ENCODE measurements at regions not wholly inside any gene's neighbourhood (a gene's known extent, or its start where the extent isn't known, plus 50 kb on each side); places are given as distances from the start of the nearest gene placed in this dataset.

DNA sequence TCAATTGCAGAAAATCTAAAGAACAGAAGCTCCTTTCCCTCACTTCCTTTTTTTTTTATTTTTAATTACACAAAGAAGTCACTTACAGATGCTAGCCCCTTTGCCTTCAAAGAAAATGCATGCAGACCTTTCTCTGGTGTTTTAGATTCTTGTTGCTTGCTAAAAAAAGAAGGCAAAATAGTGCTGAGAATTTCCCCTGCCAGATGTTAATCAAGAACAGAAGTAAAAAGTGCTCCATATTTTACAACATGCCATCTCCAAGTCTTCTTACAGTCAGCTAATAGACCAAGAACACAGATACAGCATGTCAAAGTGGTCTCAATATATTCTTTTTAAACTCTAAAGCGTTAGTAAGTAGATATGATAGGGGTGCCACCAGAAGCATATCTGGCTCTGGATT, 142.8 kb upstream of the RGMB start:
- H3K4me3 ChIP-seq (ENCODE audit: low read depth, low read length): no peak overlapping the region
- DNase-seq (ENCODE audit: low read depth): no peak
- TF ChIP-seq, protein P1, sequence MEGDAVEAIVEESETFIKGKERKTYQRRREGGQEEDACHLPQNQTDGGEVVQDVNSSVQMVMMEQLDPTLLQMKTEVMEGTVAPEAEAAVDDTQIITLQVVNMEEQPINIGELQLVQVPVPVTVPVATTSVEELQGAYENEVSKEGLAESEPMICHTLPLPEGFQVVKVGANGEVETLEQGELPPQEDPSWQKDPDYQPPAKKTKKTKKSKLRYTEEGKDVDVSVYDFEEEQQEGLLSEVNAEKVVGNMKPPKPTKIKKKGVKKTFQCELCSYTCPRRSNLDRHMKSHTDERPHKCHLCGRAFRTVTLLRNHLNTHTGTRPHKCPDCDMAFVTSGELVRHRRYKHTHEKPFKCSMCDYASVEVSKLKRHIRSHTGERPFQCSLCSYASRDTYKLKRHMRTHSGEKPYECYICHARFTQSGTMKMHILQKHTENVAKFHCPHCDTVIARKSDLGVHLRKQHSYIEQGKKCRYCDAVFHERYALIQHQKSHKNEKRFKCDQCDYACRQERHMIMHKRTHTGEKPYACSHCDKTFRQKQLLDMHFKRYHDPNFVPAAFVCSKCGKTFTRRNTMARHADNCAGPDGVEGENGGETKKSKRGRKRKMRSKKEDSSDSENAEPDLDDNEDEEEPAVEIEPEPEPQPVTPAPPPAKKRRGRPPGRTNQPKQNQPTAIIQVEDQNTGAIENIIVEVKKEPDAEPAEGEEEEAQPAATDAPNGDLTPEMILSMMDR (conservative IDR thresholded peaks at IDR 0.05; ENCODE audit: low read depth, low read length): no peak

DNA sequence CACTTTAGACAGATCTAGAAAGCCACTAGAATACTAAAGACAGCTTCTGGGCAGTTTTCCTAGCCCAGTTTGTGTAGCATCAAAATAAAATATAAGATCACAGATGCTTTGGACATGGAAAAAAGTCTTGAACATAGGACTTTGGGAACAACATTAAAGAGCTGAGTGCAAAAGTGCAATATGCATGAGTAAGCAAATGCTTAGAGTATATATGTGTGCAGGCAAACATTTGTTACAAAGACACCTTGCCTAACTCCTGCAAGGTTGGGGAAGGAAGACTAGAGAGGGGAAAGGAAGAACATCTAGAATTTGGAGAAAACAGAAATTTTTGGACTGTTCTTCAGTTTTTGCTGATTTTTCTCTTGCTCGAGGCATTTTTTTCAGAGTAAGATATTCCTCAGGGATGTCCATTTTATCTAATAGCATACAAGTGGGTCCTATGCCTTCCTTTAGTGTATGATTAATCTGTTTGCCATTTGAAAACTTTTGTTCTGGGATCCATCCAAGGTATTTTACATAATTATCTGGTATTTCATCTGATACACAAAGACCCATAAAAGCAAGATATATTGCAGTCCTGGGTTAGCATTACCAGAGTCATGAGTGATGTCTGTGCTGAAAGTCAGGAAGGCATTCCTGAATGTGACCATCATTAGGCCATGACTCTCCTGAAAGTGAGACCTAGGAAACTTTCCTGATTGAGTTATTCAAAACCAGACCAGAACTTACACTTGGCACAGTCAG, 142.0 kb upstream of the RGMB start:
- TF ChIP-seq, protein P1 (conservative IDR thresholded peaks at IDR 0.05; ENCODE audit: low read depth, low read length): no peak
- no peak for DNase-seq (ENCODE audit: low read depth)

DNA sequence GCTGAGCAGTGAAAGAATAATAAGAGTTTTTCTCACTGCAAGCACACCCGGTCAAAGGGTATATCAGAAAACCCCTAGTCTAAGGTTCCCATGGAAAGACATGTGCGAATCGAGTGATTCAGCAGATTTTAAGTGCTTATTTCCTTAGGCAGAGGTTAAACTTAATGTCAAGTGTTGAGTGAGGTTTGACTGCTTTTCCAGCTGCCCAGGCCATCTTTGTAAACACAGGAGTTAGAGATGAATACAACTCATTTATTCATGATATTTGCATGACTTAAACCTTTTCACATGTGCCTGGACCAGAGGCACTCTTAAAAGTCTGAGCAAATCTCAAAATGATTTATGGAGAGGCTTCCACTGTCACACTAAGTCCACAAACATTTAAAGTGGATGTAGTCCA, 137.8 kb upstream of the RGMB start:
- TF ChIP-seq, protein P1 (conservative IDR thresholded peaks at IDR 0.05; ENCODE audit: low read depth, low read length): no peak
- H3K4me3 ChIP-seq (ENCODE audit: low read depth, low read length): no peak overlapping the region
- DNase-seq (ENCODE audit: low read depth): peak; percentile 33

More for the DNA sequence above, 142.0 kb upstream of the RGMB start:
- H3K4me3 ChIP-seq (ENCODE audit: low read depth, low read length): no peak overlapping the region

- no peak for DNase-seq (ENCODE audit: low read depth)
- TF ChIP-seq, protein P1 (conservative IDR thresholded peaks at IDR 0.05; ENCODE audit: low read depth, low read length): no peak
- H3K4me3 ChIP-seq (ENCODE audit: low read depth, low read length): no peak overlapping the region
Measured at GRCh38 chr5:98637116-98637515, 136.3 kb upstream of the RGMB start.

- no peak overlapping the region for H3K4me3 ChIP-seq (ENCODE audit: low read depth, low read length)
- no peak for DNase-seq (ENCODE audit: low read depth)
- TF ChIP-seq, protein P1 (conservative IDR thresholded peaks at IDR 0.05; ENCODE audit: low read depth, low read length): no peak
Measured at GRCh38 chr5:98637557-98637956, 135.9 kb upstream of the RGMB start.

DNA sequence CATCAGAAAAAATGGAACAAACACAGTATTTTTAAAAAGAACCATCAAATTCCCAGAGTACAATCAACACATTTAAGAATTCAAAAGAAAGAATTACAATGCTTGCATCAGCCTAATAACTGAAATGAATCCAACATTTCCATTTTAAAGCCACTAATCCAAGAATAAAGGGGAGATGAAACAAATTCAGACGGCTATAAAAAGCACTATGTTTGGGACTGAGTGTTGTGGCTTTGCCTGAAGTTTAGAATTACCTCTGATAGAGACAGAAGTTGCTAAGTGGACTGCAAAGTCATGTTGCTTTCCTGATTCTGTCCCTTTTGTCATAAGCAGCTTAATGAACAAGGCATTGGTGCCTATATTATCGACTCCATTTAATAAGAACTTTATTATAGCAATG, 135.4 kb upstream of the RGMB start:
- H3K4me3 ChIP-seq (ENCODE audit: low read depth, low read length): no peak overlapping the region
- DNase-seq (ENCODE audit: low read depth): no peak
- TF ChIP-seq, protein P1 (conservative IDR thresholded peaks at IDR 0.05; ENCODE audit: low read depth, low read length): no peak

- DNase-seq (ENCODE audit: low read depth): peak; percentile 50
- TF ChIP-seq, protein P1 (conservative IDR thresholded peaks at IDR 0.05; ENCODE audit: low read depth, low read length): no peak
Measured at GRCh38 chr5:98638701-98639100, 134.8 kb upstream of the RGMB start.

More at GRCh38 chr5:98638701-98639100, 134.8 kb upstream of the RGMB start:
- no peak overlapping the region for H3K4me3 ChIP-seq (ENCODE audit: low read depth, low read length)
